Endothelial cell of umbilical vein (primary cell): ENCODE measurements at regions not wholly inside any gene's neighbourhood (a gene's known extent, or its start where the extent isn't known, plus 50 kb on each side); places are given as distances from the start of the nearest gene placed in this dataset.

ENCODE experiments used
- BruUV-seq: library from RNA; stranded (reverse); fragments of 400-500 nt; replicated peaks from 2 replicates; lab custom pipeline; 2021; lab: Mats Ljungman, UMichigan
- CTCF ChIA-PET: fragments of 300-600, 350-600 bp; sonication (Branson Sonifier 250); formaldehyde crosslinking; loops from one replicate; lab custom pipeline; 2021; ENCODE audit warnings: antibody characterized with exemption, inconsistent platforms; lab: Charles Lee
- POLR2A ChIA-PET: fragments of 300-600, 350-600 bp; sonication (Branson Sonifier 250); formaldehyde crosslinking; loops from one replicate; lab custom pipeline; 2021; ENCODE audit warnings: antibody characterized with exemption, inconsistent platforms; lab: Charles Lee
- DNase-seq: peaks from one replicate; pipeline ENCODE4 v3.0.0-alpha.2; 2011; ENCODE audit warnings: low read depth, low spot score
- FAIRE-seq: peaks from 2 replicates; lab custom pipeline; 2011; peaks lifted over from hg19 to GRCh38; lab: Jason Lieb, UNC
- H2AFZ ChIP-seq: 2 replicates; pipeline ENCODE4 v1.6.0; 2012; ENCODE audit warnings: low read depth, low read length, control low read depth, inconsistent platforms
- H3K27ac ChIP-seq: 2 replicates; pipeline ENCODE4 v1.5.1; 2011; ENCODE audit warnings: low read depth, mild to moderate bottlenecking, control low read depth, low read length, moderate library complexity; ENCODE audit not compliant: insufficient read depth
- H3K27me3 ChIP-seq, 2 experiments: 2 replicates each; pipeline versions ENCODE4 v1.6.0 to v1.6.1; 2011; ENCODE audit warnings: low read length in 2 of 2, mixed read lengths in 1 of 2; ENCODE audit not compliant: control insufficient read depth in 2 of 2, insufficient read depth in 2 of 2
- H3K36me3 ChIP-seq, 2 experiments: 2 replicates in 1 of 2; 3 replicates in 1 of 2; pipeline ENCODE4 v1.5.1; 2011; ENCODE audit warnings: low read length in 2 of 2, mild to moderate bottlenecking in 1 of 2, moderate library complexity in 1 of 2; ENCODE audit not compliant: control insufficient read depth in 2 of 2, insufficient read depth in 2 of 2; ENCODE audit errors: extremely low read depth in 1 of 2
- H3K4me1 ChIP-seq: 3 replicates; pipeline ENCODE4 v1.5.1; 2011; ENCODE audit warnings: mild to moderate bottlenecking, low read length; ENCODE audit not compliant: control insufficient read depth, insufficient read depth; ENCODE audit errors: extremely low read depth
- H3K4me2 ChIP-seq: 2 replicates; pipeline ENCODE4 v1.6.1; 2011; ENCODE audit warnings: low read length, control low read depth, mixed read lengths; ENCODE audit not compliant: insufficient read depth
- H3K4me3 ChIP-seq, 3 experiments: fragments of 200-600 bp in 1 of 3; sonication (generic), shearing (Covaris generic) in 1 of 3; replicated peaks in 1 of 3; 2 replicates each; pipeline ENCODE4 v1.5.1; 2011 to 2016; ENCODE audit warnings: control low read depth in 3 of 3, low read length in 3 of 3, mild to moderate bottlenecking in 2 of 3, inconsistent platforms in 1 of 3, low read depth in 1 of 3, moderate library complexity in 1 of 3; ENCODE audit not compliant: insufficient read depth in 1 of 3
- H3K79me2 ChIP-seq: 2 replicates; pipeline ENCODE4 v1.6.0; 2012; ENCODE audit warnings: low read length, inconsistent platforms; ENCODE audit not compliant: control insufficient read depth, insufficient read depth
- H3K9ac ChIP-seq: replicated peaks from 2 replicates; pipeline ENCODE3; 2011; ENCODE audit warnings: low read length, control low read depth; ENCODE audit not compliant: insufficient read depth; ENCODE audit errors: extremely low read depth
- H3K9me1 ChIP-seq: replicated peaks from 3 replicates; pipeline ENCODE4 v1.6.0; 2011; ENCODE audit warnings: mild to moderate bottlenecking, low read length; ENCODE audit not compliant: control insufficient read depth, insufficient read depth; ENCODE audit errors: extremely low read depth
- H3K9me3 ChIP-seq: replicated peaks from 2 replicates; pipeline ENCODE4 v1.5.1; 2012; ENCODE audit warnings: low read length, inconsistent platforms; ENCODE audit not compliant: control insufficient read depth, insufficient read depth
- H4K20me1 ChIP-seq: replicated peaks from 2 replicates; pipeline ENCODE3; 2011; ENCODE audit warnings: mild to moderate bottlenecking, low read length; ENCODE audit not compliant: control insufficient read depth, insufficient read depth; ENCODE audit errors: extremely low read depth
- GATA2 ChIP-seq: IDR thresholded peaks from 2 replicates; pipeline ENCODE4 v1.7.0; 2011; ENCODE audit warnings: low read depth, mild to moderate bottlenecking, moderate library complexity, mixed read lengths, low read length; ENCODE audit not compliant: insufficient read length, insufficient read depth
- JUN ChIP-seq: IDR thresholded peaks from 2 replicates; pipeline ENCODE4 v1.6.1; 2011; ENCODE audit warnings: borderline replicate concordance, low read depth; ENCODE audit not compliant: insufficient read length, insufficient read depth
- MYC ChIP-seq: IDR thresholded peaks from one replicate; pipeline ENCODE4 v1.6.1; 2011; ENCODE audit warnings: mild to moderate bottlenecking, low read depth, low read length
- dilution Hi-C: fragments of 300-500 bp; cut with MboI; formaldehyde crosslinking; loops from one replicate; pipeline ENCODE4 v1.15.0; 2019; ENCODE audit warnings: low sequenced_read_pairs; ENCODE audit not compliant: extremely low pct_ligation_motif_present
- intact Hi-C: fragments of 100-400 bp; cut with micrococcal nuclease; formaldehyde crosslinking; loops from one replicate; pipeline ENCODE4 v1.10.0; 2022
- TF ChIP-seq, protein P1 (sequence below): IDR thresholded peaks from 2 replicates; pipeline ENCODE4 v1.6.1; 2011; ENCODE audit not compliant: insufficient read depth, insufficient read length
- TF ChIP-seq, protein P2 (sequence below), 2 donors: IDR thresholded peaks; 1 replicate in 1 of 2; 2 replicates in 1 of 2; pipeline ENCODE4 v1.5.1; 2011; ENCODE audit warnings: low read length in 2 of 2, mild to moderate bottlenecking in 2 of 2, moderate library complexity in 2 of 2, control low read depth in 1 of 2, inconsistent platforms in 1 of 2, low read depth in 1 of 2; ENCODE audit not compliant: insufficient read depth in 1 of 2; ENCODE audit errors: extremely low read depth in 1 of 2

DNA sequence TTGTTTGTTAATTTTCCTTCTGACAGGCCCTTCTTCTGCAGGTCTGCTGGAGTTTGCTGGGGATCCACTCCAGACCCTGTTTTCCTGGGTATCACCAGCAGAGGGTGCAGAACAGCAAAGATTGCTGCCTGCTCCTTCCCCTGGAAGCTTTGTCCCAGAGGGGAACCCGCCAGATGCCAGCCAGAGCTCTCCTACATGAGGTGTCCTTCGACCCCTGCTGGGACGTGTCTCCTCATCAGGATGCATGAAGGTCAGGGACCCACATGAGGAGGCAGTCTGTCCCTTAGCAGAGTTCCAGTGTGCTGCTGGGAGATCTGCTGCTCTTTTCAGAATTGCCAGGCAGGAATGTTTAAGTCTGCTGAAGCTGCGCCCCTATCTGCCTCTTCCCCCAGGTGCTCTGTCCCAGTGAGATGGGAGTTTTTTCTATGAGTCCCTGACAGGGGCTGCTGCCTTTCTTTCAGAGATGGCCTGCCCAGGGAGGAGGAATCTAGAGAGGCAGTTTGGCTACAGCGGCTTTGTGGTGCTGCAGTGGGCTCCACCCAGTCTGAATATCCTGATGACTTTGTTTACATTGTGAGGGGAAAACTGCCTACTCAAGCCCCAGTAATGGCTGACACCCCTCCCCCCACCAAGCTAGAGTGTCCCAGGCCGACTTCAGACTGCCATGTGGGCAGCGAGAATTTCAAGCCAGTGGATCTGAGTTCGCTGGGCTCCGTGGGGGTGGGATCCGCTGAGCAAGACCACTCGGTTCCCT lies 772.0 kb upstream of the FAM174A start:
- Histone ChIP-seq H4K20me1 (no peaks in the 10 kb centered on the region), H3K79me2 (no peaks in the 10 kb centered on the region), H3K9me1 (no peaks in the 10 kb centered on the region), H3K9ac (no peak overlapping the region), H3K4me1 (no peaks in the 10 kb centered on the region), H3K27ac (no peak overlapping the region), H2AFZ (no peak overlapping the region), H3K4me2 (no peak overlapping the region), H3K27me3 (no peaks in the 10 kb centered on the region), H3K4me3 (no peak overlapping the region), H3K9me3 (no peaks in the 10 kb centered on the region), H3K36me3 (no peaks in the 10 kb centered on the region)
- BruUV-seq, result no TSS peak
- dilution Hi-C loops, result no loop called here
- no peak for DNase-seq
- POLR2A ChIA-PET, result no interaction called here
- intact Hi-C loops, result no loop called here
- TF ChIP-seq MYC (no peak), GATA2 (no peak), JUN (no peak)
- TF ChIP-seq, protein P1, sequence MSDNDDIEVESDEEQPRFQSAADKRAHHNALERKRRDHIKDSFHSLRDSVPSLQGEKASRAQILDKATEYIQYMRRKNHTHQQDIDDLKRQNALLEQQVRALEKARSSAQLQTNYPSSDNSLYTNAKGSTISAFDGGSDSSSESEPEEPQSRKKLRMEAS, result no peak
- TF ChIP-seq, protein P2, sequence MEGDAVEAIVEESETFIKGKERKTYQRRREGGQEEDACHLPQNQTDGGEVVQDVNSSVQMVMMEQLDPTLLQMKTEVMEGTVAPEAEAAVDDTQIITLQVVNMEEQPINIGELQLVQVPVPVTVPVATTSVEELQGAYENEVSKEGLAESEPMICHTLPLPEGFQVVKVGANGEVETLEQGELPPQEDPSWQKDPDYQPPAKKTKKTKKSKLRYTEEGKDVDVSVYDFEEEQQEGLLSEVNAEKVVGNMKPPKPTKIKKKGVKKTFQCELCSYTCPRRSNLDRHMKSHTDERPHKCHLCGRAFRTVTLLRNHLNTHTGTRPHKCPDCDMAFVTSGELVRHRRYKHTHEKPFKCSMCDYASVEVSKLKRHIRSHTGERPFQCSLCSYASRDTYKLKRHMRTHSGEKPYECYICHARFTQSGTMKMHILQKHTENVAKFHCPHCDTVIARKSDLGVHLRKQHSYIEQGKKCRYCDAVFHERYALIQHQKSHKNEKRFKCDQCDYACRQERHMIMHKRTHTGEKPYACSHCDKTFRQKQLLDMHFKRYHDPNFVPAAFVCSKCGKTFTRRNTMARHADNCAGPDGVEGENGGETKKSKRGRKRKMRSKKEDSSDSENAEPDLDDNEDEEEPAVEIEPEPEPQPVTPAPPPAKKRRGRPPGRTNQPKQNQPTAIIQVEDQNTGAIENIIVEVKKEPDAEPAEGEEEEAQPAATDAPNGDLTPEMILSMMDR (IDR thresholded peaks at IDR 0.05; ENCODE audit: extremely low read depth in 1 of 2, insufficient read depth in 1 of 2, low read depth in 1 of 2, low read length in 2 of 2), result no peak
- no peak for FAIRE-seq
- CTCF ChIA-PET, result no interaction called here
